Vagina (tissue), 2 donors: ENCODE measurements at regions not wholly inside any gene's neighbourhood (a gene's known extent, or its start where the extent isn't known, plus 50 kb on each side); places are given as distances from the start of the nearest gene placed in this dataset.

Source experiments
- POLR2A ChIP-seq, 2 donors: fragments of 450-650 bp; IDR thresholded peaks; one replicate each; pipeline ENCODE4 v1.6.1; 2017; ENCODE audit warnings: antibody characterized with exemption in 2 of 2, mild to moderate bottlenecking in 2 of 2, moderate library complexity in 2 of 2
- POLR2AphosphoS5 ChIP-seq, 2 donors: sonication (generic); formaldehyde crosslinking; IDR thresholded peaks; one replicate each; pipeline ENCODE4 v1.9.0; 2017; ENCODE audit warnings: antibody characterized with exemption in 2 of 2, mild to moderate bottlenecking in 2 of 2, low read depth in 1 of 2; ENCODE audit not compliant: insufficient read depth in 1 of 2
- TF ChIP-seq, protein P1 (sequence below), 3 experiments: fragments of 450-650 bp in 2 of 3; fragments of 200-600 bp in 1 of 3; sonication (generic) in 1 of 3; IDR thresholded peaks; one replicate each; pipeline ENCODE4 v1.5.1; 2017 to 2019; ENCODE audit warnings: antibody characterized with exemption in 3 of 3, mild to moderate bottlenecking in 2 of 3, moderate library complexity in 2 of 3

DNA sequence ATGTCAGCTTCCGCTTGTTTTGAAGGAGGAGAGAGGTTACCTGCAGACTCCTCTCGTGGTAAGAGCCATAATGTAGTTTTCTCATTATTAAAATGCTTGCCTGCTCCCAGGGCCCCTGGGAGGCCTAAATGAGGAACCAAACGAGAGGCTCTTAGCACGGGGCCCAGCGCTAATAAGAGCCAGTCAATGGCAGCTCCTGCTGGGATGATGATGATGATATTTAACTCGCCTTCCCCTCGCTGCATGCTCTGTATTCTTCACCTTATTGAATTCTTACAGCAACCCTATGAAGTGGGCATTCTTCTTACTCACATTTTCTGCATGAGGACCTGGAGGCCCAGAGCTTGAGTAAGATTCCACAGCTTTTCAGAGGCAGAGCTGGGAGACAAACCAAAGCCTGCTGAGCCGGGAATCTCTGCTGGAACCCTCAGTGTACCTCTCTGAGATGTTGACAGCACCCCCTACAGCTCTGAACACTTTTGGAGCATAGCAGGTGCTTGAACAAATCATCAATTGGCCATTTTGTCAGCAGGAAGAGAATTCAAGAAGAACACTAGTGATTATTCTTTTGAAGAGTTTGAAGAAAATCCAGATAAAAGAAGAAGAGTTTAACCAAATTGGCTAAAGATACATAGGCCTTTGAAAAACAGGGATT, 93.1 kb upstream of the HABP2 start:
- TF ChIP-seq, protein P1, sequence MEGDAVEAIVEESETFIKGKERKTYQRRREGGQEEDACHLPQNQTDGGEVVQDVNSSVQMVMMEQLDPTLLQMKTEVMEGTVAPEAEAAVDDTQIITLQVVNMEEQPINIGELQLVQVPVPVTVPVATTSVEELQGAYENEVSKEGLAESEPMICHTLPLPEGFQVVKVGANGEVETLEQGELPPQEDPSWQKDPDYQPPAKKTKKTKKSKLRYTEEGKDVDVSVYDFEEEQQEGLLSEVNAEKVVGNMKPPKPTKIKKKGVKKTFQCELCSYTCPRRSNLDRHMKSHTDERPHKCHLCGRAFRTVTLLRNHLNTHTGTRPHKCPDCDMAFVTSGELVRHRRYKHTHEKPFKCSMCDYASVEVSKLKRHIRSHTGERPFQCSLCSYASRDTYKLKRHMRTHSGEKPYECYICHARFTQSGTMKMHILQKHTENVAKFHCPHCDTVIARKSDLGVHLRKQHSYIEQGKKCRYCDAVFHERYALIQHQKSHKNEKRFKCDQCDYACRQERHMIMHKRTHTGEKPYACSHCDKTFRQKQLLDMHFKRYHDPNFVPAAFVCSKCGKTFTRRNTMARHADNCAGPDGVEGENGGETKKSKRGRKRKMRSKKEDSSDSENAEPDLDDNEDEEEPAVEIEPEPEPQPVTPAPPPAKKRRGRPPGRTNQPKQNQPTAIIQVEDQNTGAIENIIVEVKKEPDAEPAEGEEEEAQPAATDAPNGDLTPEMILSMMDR (IDR thresholded peaks at IDR 0.05): no peak
- TF ChIP-seq POLR2AphosphoS5 (IDR thresholded peaks at IDR 0.05; ENCODE audit: insufficient read depth in 1 of 2, low read depth in 1 of 2) (no peak), POLR2A (IDR thresholded peaks at IDR 0.05) (no peak)
